ENCODE measurements at regions not wholly inside any gene's neighbourhood (a gene's known extent, or its start where the extent isn't known, plus 50 kb on each side); places are given as distances from the start of the nearest gene placed in this dataset.

DNA sequence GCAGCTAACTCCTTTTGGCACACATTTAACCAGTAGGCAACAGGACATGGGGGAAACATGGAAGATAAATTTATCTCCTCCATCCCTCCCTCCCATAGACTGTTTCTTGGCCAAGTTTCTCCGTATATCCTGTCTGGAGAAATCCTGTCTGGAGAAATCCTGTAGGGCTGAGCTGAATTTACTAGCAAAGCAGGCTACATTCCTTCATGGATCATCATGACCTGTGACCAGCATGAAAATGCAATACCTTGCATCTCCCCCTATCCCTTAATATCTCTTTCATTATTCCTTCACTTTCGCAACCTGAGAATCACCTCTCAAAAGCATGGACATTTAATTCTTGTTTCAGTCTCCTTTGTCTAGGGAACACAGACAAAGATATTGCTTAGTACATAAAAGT, 379.1 kb downstream of the PSAT1 start:
- Histone ChIP-seq H3K36me3 (ENCODE audit: control insufficient read depth in 2 of 4, insufficient read depth in 4 of 4, low read length in 3 of 4) (no peaks in the 10 kb centered on the region), H3K79me2 (ENCODE audit: control insufficient read depth in 1 of 2, insufficient read depth in 2 of 2, low read length in 2 of 2) (no peaks in the 10 kb centered on the region), H3K4me3 (ENCODE audit: extremely low read depth in 1 of 4, insufficient read depth in 2 of 4, low read depth in 3 of 4, low read length in 4 of 4) (no peak overlapping the region), H2AFZ (ENCODE audit: low read length) (no peak overlapping the region), H3K14ac (ENCODE audit: insufficient read length) (no peak overlapping the region), H4K20me1 (replicated peaks in 1 of 2; ENCODE audit: control insufficient read depth in 1 of 2, insufficient read depth in 2 of 2, low read length in 2 of 2) (no peaks in the 10 kb centered on the region), H3K27me3 (replicated peaks in 1 of 4; ENCODE audit: control insufficient read depth in 3 of 4, extremely low read depth in 1 of 4, insufficient read depth in 3 of 4, low read length in 3 of 4) (no peaks in the 10 kb centered on the region), H3K4ac (replicated peaks; ENCODE audit: insufficient read length, low read depth, low read length) (no peak overlapping the region), H3K23ac (ENCODE audit: insufficient read length) (no peak overlapping the region), H3K23me2 (ENCODE audit: low read depth, low read length) (no peaks in the 10 kb centered on the region), H2BK120ac (replicated peaks; ENCODE audit: low read depth, low read length) (no peak overlapping the region), H3K56ac (replicated peaks; ENCODE audit: insufficient read length, low read depth, low read length) (no peak overlapping the region), H3K9me3 (ENCODE audit: insufficient read depth in 2 of 2, low read depth in 1 of 2, low read length in 1 of 2) (no peaks in the 10 kb centered on the region), H2BK5ac (ENCODE audit: low read depth, low read length) (no peak overlapping the region), H3K9ac (replicated peaks in 1 of 4; ENCODE audit: extremely low read depth in 1 of 4, low read depth in 3 of 4, low read length in 3 of 4) (no peak overlapping the region), H2AK5ac (ENCODE audit: low read depth, low read length) (no peak overlapping the region), H3K79me1 (ENCODE audit: low read depth, low read length) (no peaks in the 10 kb centered on the region), H4K91ac (replicated peaks; ENCODE audit: insufficient read length, low read length) (no peak overlapping the region), H2BK20ac (ENCODE audit: low read length) (no peak overlapping the region), H3K4me1 (replicated peaks in 1 of 4; ENCODE audit: control insufficient read depth in 3 of 4, insufficient read depth in 4 of 4, low read length in 3 of 4) (peaks cover 0 to 4% (median 0%) of the 10 kb centered on the region in 4 experiments; a peak in 1 of 7 replicates), H4K5ac (ENCODE audit: insufficient read length, low read depth, low read length) (no peak overlapping the region), H3K27ac (ENCODE audit: low read depth, low read length) (no peak overlapping the region), H3K18ac (ENCODE audit: extremely low read depth, low read length) (no peak overlapping the region), H2BK12ac (ENCODE audit: low read depth, low read length) (no peak overlapping the region), H3K4me2 (ENCODE audit: insufficient read depth in 1 of 2, low read depth in 2 of 2, low read length in 2 of 2) (no peak overlapping the region), H4K8ac (ENCODE audit: extremely low read depth, insufficient read depth, low read length) (no peak overlapping the region), H2BK15ac (ENCODE audit: low read length) (no peak overlapping the region)
- FAIRE-seq (no peak), DNase-seq (ENCODE audit: low read depth in 1 of 2, low spot score in 2 of 2) (no peak)
- WGBS, 2 experiments (ENCODE audit: extremely low coverage in 1 of 2, insufficient coverage in 1 of 2, insufficient read length in 1 of 2, insufficient replicate concordance in 2 of 2, low coverage in 1 of 2, low lambda C conversion rate in 2 of 2, missing lambda C conversion rate in 1 of 2), result 93 to 100% methylated on average over 1 to 2 of the region's 2 CpGs
- ChIA-PET POLR2A (ENCODE audit: partially characterized antibody) (no interaction called here), CTCF (ENCODE audit: partially characterized antibody) (interaction anchor here (0.5 to 1.4 kb wide), 2 partner anchors 9 to 95 kb away, joined by 3 read pairs; no protein-coding TSS in a partner anchor)
- TF ChIP-seq CTBP2 (IDR thresholded peaks at IDR 0.05; ENCODE audit: borderline replicate concordance, insufficient read depth, insufficient read length, low read length) (no peak), POLR2A (IDR thresholded peaks at IDR 0.05; ENCODE audit: control extremely low read depth in 1 of 2, low read depth in 2 of 2, low read length in 2 of 2) (no peak), GTF2F1 (IDR thresholded peaks at IDR 0.05; ENCODE audit: borderline replicate concordance, low read depth, low read length) (no peak), SRF (IDR thresholded peaks at IDR 0.05; ENCODE audit: low read depth, low read length) (no peak), GABPA (IDR thresholded peaks at IDR 0.05; ENCODE audit: borderline replicate concordance, insufficient read depth, low read length) (no peak), RFX5 (IDR thresholded peaks at IDR 0.05; ENCODE audit: borderline replicate concordance, low read depth, low read length) (no peak), BCL11A (IDR thresholded peaks at IDR 0.05; ENCODE audit: low read depth in 2 of 2, low read length in 2 of 2) (no peak), EP300 (IDR thresholded peaks at IDR 0.05; ENCODE audit: borderline replicate concordance in 1 of 2, low read depth in 2 of 2, low read length in 2 of 2) (no peak), ATF2 (IDR thresholded peaks at IDR 0.05; ENCODE audit: low read length) (no peak)
- TF ChIP-seq, protein P1, sequence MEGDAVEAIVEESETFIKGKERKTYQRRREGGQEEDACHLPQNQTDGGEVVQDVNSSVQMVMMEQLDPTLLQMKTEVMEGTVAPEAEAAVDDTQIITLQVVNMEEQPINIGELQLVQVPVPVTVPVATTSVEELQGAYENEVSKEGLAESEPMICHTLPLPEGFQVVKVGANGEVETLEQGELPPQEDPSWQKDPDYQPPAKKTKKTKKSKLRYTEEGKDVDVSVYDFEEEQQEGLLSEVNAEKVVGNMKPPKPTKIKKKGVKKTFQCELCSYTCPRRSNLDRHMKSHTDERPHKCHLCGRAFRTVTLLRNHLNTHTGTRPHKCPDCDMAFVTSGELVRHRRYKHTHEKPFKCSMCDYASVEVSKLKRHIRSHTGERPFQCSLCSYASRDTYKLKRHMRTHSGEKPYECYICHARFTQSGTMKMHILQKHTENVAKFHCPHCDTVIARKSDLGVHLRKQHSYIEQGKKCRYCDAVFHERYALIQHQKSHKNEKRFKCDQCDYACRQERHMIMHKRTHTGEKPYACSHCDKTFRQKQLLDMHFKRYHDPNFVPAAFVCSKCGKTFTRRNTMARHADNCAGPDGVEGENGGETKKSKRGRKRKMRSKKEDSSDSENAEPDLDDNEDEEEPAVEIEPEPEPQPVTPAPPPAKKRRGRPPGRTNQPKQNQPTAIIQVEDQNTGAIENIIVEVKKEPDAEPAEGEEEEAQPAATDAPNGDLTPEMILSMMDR (IDR thresholded peaks at IDR 0.05; ENCODE audit: control extremely low read depth in 1 of 3, insufficient read depth in 1 of 3, low read depth in 1 of 3, low read length in 3 of 3), result no peak
